Hepatocyte (in vitro differentiated cells): ENCODE measurements at regions not wholly inside any gene's neighbourhood (a gene's known extent, or its start where the extent isn't known, plus 50 kb on each side); places are given as distances from the start of the nearest gene placed in this dataset.

Source experiments
- DNase-seq: peaks from one replicate; pipeline ENCODE4 v3.0.0-alpha.2; 2016; ENCODE audit warnings: low spot score
- H2AFZ ChIP-seq: fragments of 200-600 bp; sonication (generic); 2 replicates; pipeline ENCODE4 v1.6.0; 2016; ENCODE audit warnings: antibody characterized with exemption, mild to moderate bottlenecking
- H3K27ac ChIP-seq: fragments of 200-600 bp; sonication (generic); 2 replicates; pipeline ENCODE4 v1.5.1; 2016; ENCODE audit warnings: mild to moderate bottlenecking
- H3K27me3 ChIP-seq: fragments of 200-600 bp; sonication (generic); 2 replicates; pipeline ENCODE4 v1.6.1; 2016
- H3K36me3 ChIP-seq: fragments of 200-600 bp; sonication (generic); replicated peaks from 2 replicates; pipeline ENCODE4 v1.5.1; 2016; ENCODE audit warnings: low read depth; ENCODE audit not compliant: insufficient read depth
- H3K4me1 ChIP-seq: fragments of 200-600 bp; sonication (generic); 2 replicates; pipeline ENCODE4 v1.5.1; 2016; ENCODE audit warnings: mild to moderate bottlenecking, moderate library complexity; ENCODE audit not compliant: insufficient read depth
- H3K4me2 ChIP-seq: fragments of 200-600 bp; sonication (generic); 2 replicates; pipeline ENCODE4 v1.6.0; 2016
- H3K4me3 ChIP-seq: fragments of 200-600 bp; sonication (generic); 2 replicates; pipeline ENCODE4 v1.5.1; 2016; ENCODE audit warnings: mild to moderate bottlenecking
- H3K79me2 ChIP-seq: fragments of 200-600 bp; sonication (generic); 2 replicates; pipeline ENCODE4 v1.6.0; 2017; ENCODE audit warnings: mild to moderate bottlenecking
- H3K9me2 ChIP-seq: fragments of 200-600 bp; sonication (generic); replicated peaks from 2 replicates; pipeline ENCODE4 v1.6.0; 2017; ENCODE audit warnings: mild to moderate bottlenecking; ENCODE audit not compliant: insufficient read depth
- H3K9me3 ChIP-seq: fragments of 200-600 bp; sonication (generic); 2 replicates; pipeline ENCODE4 v1.5.1; 2016; ENCODE audit warnings: low read depth, mild to moderate bottlenecking
- H4K20me1 ChIP-seq: fragments of 200-600 bp; sonication (generic); 2 replicates; pipeline ENCODE4 v1.6.0; 2016; ENCODE audit warnings: mild to moderate bottlenecking; ENCODE audit not compliant: insufficient read depth, poor library complexity, severe bottlenecking
- EZH2 ChIP-seq: fragments of 200-600 bp; sonication (generic); IDR thresholded peaks from 2 replicates; pipeline ENCODE4 v1.6.1; 2016; ENCODE audit warnings: antibody characterized with exemption, mild to moderate bottlenecking, borderline replicate concordance
- EZH2phosphoT487 ChIP-seq: fragments of 200-600 bp; sonication (generic); IDR thresholded peaks from one replicate; pipeline ENCODE4 v1.6.1; 2018; ENCODE audit warnings: antibody characterized with exemption, mild to moderate bottlenecking, low read depth, moderate library complexity; ENCODE audit not compliant: unreplicated experiment, severe bottlenecking
- WGBS: methylation state at CpG from one replicate; pipeline ENCODE4 v1.1.6; 2016; ENCODE audit warnings: low lambda C conversion rate; ENCODE audit errors: missing lambda C conversion rate; 5-methylcytosine and 5-hydroxymethylcytosine counted together
- TF ChIP-seq, protein P1 (sequence below): fragments of 200-600 bp; sonication (generic); IDR thresholded peaks from 2 replicates; pipeline ENCODE4 v1.5.1; 2016; ENCODE audit warnings: antibody characterized with exemption, mild to moderate bottlenecking; ENCODE audit not compliant: poor library complexity

DNA sequence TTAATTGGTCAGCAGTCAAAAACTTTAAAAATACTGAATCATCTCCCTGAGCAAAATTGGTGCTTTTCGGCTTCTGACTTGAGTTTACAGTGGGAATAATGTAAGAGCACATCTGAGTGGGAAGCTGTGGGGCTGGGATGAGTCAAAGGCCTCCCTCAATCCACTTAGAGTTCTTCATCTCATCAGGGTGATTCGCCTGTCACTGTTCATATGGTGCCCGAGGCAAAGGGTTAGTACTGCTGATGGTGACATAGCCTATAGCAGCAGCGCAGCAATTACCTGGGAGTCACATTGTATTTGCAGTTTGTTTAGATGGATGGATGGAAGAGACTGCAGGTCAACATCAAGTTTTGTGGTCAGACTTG lies 113.8 kb upstream of the ZNF608 start:
- no peak for DNase-seq
- H3K9me2 ChIP-seq = no peaks in the 10 kb centered on the region
- H3K4me3 ChIP-seq = no peak overlapping the region
- no peaks in the 10 kb centered on the region for H3K9me3 ChIP-seq
- 93% methylated on average over 4 of the region's 4 CpGs for WGBS
- H3K4me2 ChIP-seq = no peak overlapping the region
- H3K27me3 ChIP-seq = no peaks in the 10 kb centered on the region
- no peaks in the 10 kb centered on the region for H3K4me1 ChIP-seq
- H3K27ac ChIP-seq = no peak overlapping the region
- H3K36me3 ChIP-seq = no peaks in the 10 kb centered on the region
- no peaks in the 10 kb centered on the region for H4K20me1 ChIP-seq
- no peak overlapping the region for H2AFZ ChIP-seq
- TF ChIP-seq, protein P1, sequence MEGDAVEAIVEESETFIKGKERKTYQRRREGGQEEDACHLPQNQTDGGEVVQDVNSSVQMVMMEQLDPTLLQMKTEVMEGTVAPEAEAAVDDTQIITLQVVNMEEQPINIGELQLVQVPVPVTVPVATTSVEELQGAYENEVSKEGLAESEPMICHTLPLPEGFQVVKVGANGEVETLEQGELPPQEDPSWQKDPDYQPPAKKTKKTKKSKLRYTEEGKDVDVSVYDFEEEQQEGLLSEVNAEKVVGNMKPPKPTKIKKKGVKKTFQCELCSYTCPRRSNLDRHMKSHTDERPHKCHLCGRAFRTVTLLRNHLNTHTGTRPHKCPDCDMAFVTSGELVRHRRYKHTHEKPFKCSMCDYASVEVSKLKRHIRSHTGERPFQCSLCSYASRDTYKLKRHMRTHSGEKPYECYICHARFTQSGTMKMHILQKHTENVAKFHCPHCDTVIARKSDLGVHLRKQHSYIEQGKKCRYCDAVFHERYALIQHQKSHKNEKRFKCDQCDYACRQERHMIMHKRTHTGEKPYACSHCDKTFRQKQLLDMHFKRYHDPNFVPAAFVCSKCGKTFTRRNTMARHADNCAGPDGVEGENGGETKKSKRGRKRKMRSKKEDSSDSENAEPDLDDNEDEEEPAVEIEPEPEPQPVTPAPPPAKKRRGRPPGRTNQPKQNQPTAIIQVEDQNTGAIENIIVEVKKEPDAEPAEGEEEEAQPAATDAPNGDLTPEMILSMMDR = no peak
- no peak for TF ChIP-seq EZH2
- no peak for TF ChIP-seq EZH2phosphoT487
- no peaks in the 10 kb centered on the region for H3K79me2 ChIP-seq

DNA sequence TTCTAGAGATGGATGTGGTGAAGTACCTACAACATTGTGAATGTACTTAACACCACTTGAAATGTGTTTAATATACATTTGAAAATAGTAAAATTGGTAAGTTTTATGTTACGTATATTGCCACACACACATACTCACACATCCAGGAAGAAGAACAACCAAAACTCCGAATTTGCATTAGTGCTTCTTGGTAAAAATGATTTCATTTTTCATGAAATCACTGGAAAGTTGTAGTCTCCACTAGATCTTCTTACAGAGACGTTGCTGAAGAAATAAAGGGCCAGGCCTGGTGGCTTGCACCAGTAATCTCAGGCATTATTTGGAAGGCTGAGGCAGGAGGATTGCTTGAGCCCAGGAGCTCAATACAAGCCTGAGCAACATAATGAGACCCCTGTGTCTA lies 118.6 kb upstream of the ZNF608 start:
- Histone ChIP-seq H3K9me2 (no peaks in the 10 kb centered on the region), H3K9me3 (no peaks in the 10 kb centered on the region), H4K20me1 (no peaks in the 10 kb centered on the region), H2AFZ (no peak overlapping the region), H3K79me2 (no peaks in the 10 kb centered on the region), H3K27me3 (no peaks in the 10 kb centered on the region), H3K4me3 (no peak overlapping the region), H3K36me3 (no peaks in the 10 kb centered on the region), H3K27ac (no peak overlapping the region), H3K4me2 (no peak overlapping the region), H3K4me1 (peaks cover 14% of the 10 kb centered on the region)
- TF ChIP-seq, protein P1 = no peak
- TF ChIP-seq EZH2phosphoT487 (no peak), EZH2 (no peak)
- WGBS = 94% methylated on average over 3 of the region's 3 CpGs
- DNase-seq = no peak

DNA sequence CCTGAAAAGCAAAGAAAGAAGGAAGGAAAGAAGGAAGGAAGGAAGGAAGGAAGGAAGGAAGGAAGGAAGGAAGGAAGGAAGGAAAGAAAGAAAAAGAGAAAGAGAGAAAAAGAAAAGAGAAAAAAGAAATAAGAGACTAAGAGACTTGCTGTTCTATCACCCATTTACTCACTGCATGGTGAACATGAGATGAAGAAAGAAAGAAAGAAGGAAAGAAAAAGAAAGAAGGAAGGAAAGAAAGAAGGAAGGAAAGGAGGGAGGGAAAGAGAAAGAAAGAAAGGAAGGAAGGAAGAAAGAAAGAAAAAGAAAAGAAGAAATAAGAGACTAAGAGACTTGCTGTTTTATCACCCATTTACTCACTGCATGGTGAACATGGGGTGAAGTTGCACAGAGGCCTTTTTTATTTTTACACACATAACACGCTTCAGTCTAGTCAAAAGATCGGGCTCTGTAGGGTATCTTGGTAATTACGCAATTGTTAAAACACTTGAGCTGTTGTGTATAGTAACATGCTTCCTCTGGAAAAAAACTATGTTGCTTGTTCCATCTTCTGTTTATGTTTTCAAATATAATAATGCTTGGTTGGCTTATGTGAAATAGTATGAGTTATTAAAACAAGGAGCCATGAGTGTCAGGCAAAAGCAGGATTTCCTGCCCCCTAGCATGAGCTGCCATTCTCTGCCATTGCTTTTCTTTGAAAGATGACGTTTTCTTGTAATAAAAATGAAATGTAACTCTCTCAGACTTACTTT lies 119.3 kb upstream of the ZNF608 start:
- no peak overlapping the region for H3K4me2 ChIP-seq
- DNase-seq = no peak
- H4K20me1 ChIP-seq = no peaks in the 10 kb centered on the region
- no peaks in the 10 kb centered on the region for H3K79me2 ChIP-seq
- WGBS = 67% methylated on average over 4 of the region's 4 CpGs
- no peak overlapping the region for H3K4me3 ChIP-seq
- H3K36me3 ChIP-seq = no peaks in the 10 kb centered on the region
- H3K27me3 ChIP-seq = no peaks in the 10 kb centered on the region
- H3K4me1 ChIP-seq = peaks cover 14% of the 10 kb centered on the region
- no peak for TF ChIP-seq EZH2
- TF ChIP-seq, protein P1 = no peak
- TF ChIP-seq EZH2phosphoT487 = no peak
- no peak overlapping the region for H2AFZ ChIP-seq
- no peaks in the 10 kb centered on the region for H3K9me2 ChIP-seq
- no peak overlapping the region for H3K27ac ChIP-seq
- no peaks in the 10 kb centered on the region for H3K9me3 ChIP-seq
